SK-N-SH treated with all-trans-retinoic acid at 6 μM for 48 hours (cell line): ENCODE measurements at regions not wholly inside any gene's neighbourhood (a gene's known extent, or its start where the extent isn't known, plus 50 kb on each side); places are given as distances from the start of the nearest gene placed in this dataset.

ENCODE experiments used
- CREB5 ChIP-seq: fragments of 250-450 bp; sonication (Bioruptor Pico); IDR thresholded peaks from 2 replicates; pipeline ENCODE4 v1.5.1; 2020; ENCODE audit warnings: low read depth, mild to moderate bottlenecking, moderate library complexity
- GLIS3 ChIP-seq: fragments of 250-450 bp; sonication (Bioruptor Pico); IDR thresholded peaks from 2 replicates; pipeline ENCODE4 v1.5.0; 2020; ENCODE audit warnings: mild to moderate bottlenecking, moderate library complexity
- PATZ1 ChIP-seq: fragments of 250-450 bp; sonication (Bioruptor Pico); IDR thresholded peaks from 2 replicates; pipeline ENCODE4 v1.8.0; 2020; ENCODE audit warnings: mild to moderate bottlenecking, moderate library complexity, borderline replicate concordance
- TCF4 ChIP-seq: fragments of 250-450 bp; sonication (Bioruptor Pico); IDR thresholded peaks from 2 replicates; pipeline ENCODE4 v1.8.0; 2021; ENCODE audit warnings: mild to moderate bottlenecking, moderate library complexity, borderline replicate concordance
- ZC3H10 ChIP-seq: fragments of 250-450 bp; sonication (Bioruptor Pico); IDR thresholded peaks from 2 replicates; pipeline ENCODE4 v1.5.1; 2021; ENCODE audit warnings: mild to moderate bottlenecking, moderate library complexity
- ZFP30 ChIP-seq: fragments of 450-650 bp; formaldehyde crosslinking; IDR thresholded peaks from 2 replicates; pipeline ENCODE4 v1.5.0; 2022; ENCODE audit warnings: mild to moderate bottlenecking, moderate library complexity
- ZNF565 ChIP-seq: fragments of 450-650 bp; formaldehyde crosslinking; conservative IDR thresholded peaks from 2 replicates; pipeline ENCODE4 v1.5.0; 2020; ENCODE audit warnings: low read depth, mild to moderate bottlenecking, moderate library complexity
- ZNF70 ChIP-seq: fragments of 450-650 bp; formaldehyde crosslinking; IDR thresholded peaks from 2 replicates; pipeline ENCODE4 v1.5.0; 2020; ENCODE audit warnings: mild to moderate bottlenecking, moderate library complexity
- ZNF8 ChIP-seq: fragments of 450-650 bp; formaldehyde crosslinking; IDR thresholded peaks from 2 replicates; pipeline ENCODE4 v1.5.0; 2020; ENCODE audit warnings: mild to moderate bottlenecking, moderate library complexity

- TF ChIP-seq GLIS3 (CRISPR knock-in tag), result no peak
- no peak for TF ChIP-seq TCF4 (CRISPR knock-in tag)
- TF ChIP-seq PATZ1 (CRISPR knock-in tag), result no peak
- TF ChIP-seq ZFP30, result no peak
- no peak for TF ChIP-seq ZNF565 (CRISPR knock-in tag)
- TF ChIP-seq ZNF8, result no peak
- TF ChIP-seq ZC3H10 (CRISPR knock-in tag), result no peak
- TF ChIP-seq ZNF70 (CRISPR knock-in tag), result no peak
- TF ChIP-seq CREB5 (CRISPR knock-in tag), result no peak
Observed at GRCh38 chrX:39672405-39672804, 425.4 kb downstream of the BCOR start.
